Activated naive CD8-positive, alpha-beta T cell treated with anti-CD3 and anti-CD28 coated beads for 36 hours (primary cell): ENCODE measurements at regions not wholly inside any gene's neighbourhood (a gene's known extent, or its start where the extent isn't known, plus 50 kb on each side); places are given as distances from the start of the nearest gene placed in this dataset.

Source experiments
- DNase-seq: peaks from one replicate; pipeline ENCODE4 v3.0.0; 2021
- H3K27ac Mint-ChIP-seq: one replicate; pipeline ENCODE4 v1.8.0; 2022; ENCODE audit warnings: mild to moderate bottlenecking, moderate library complexity, mixed read lengths
- H3K27me3 Mint-ChIP-seq: one replicate; pipeline ENCODE4 v1.8.0; 2022; ENCODE audit warnings: mild to moderate bottlenecking, mixed read lengths
- H3K36me3 Mint-ChIP-seq: one replicate; pipeline ENCODE4 v1.8.0; 2021; ENCODE audit warnings: mild to moderate bottlenecking, mixed read lengths
- H3K4me1 Mint-ChIP-seq: one replicate; pipeline ENCODE4 v1.8.0; 2021; ENCODE audit warnings: mixed read lengths
- H3K4me3 Mint-ChIP-seq: one replicate; pipeline ENCODE4 v1.8.0; 2022; ENCODE audit warnings: mild to moderate bottlenecking, moderate library complexity, mixed read lengths
- H3K9me3 Mint-ChIP-seq: one replicate; pipeline ENCODE4 v1.8.0; 2022; ENCODE audit warnings: mixed read lengths

DNA sequence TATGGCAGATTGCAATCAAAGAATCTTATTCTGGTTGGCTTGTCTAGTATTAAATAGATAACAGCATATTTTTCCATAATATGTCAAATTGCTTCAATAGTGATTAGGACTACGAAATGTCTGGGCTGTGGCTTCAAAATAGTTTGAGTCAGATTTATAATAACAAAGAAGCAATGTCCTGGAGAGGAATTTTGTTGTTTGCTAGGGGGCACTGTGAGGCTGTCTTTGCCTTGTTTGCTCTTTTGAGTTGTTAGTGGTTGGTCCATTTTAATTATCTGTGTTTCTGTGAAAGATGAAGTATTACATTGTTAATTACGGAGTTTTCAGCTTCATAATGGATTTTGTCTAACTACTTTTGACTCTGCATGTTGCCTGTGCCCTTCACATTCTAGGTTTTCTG, 713.6 kb downstream of the TLE4 start:
- Mint-ChIP-seq H3K9me3 (peaks cover 1% of the 10 kb centered on the region), H3K4me3 (no peak overlapping the region), H3K27me3 (no peaks in the 10 kb centered on the region), H3K4me1 (no peaks in the 10 kb centered on the region), H3K27ac (no peak overlapping the region), H3K36me3 (no peaks in the 10 kb centered on the region)
- DNase-seq, result no peak

- Mint-ChIP-seq H3K4me1 (no peaks in the 10 kb centered on the region), H3K4me3 (no peak overlapping the region), H3K27me3 (peaks cover 3% of the 10 kb centered on the region), H3K36me3 (no peaks in the 10 kb centered on the region), H3K27ac (no peak overlapping the region), H3K9me3 (no peaks in the 10 kb centered on the region)
- no peak for DNase-seq
Observed at GRCh38 chr9:80282766-80283165, 711.0 kb downstream of the TLE4 start.

GRCh38 chr9:80259079-80259478, 687.3 kb downstream of the TLE4 start:
- DNase-seq, result no peak
- no peaks in the 10 kb centered on the region for H3K36me3 Mint-ChIP-seq
- H3K4me1 Mint-ChIP-seq, result no peaks in the 10 kb centered on the region
- no peaks in the 10 kb centered on the region for H3K27me3 Mint-ChIP-seq
- no peak overlapping the region for H3K27ac Mint-ChIP-seq
- no peak overlapping the region for H3K4me3 Mint-ChIP-seq
- H3K9me3 Mint-ChIP-seq, result peaks cover 12% of the 10 kb centered on the region

GRCh38 chr9:80251778-80252177, 680.0 kb downstream of the TLE4 start:
- no peaks in the 10 kb centered on the region for H3K27me3 Mint-ChIP-seq
- H3K4me3 Mint-ChIP-seq, result no peak overlapping the region
- peaks cover 7% of the 10 kb centered on the region for H3K9me3 Mint-ChIP-seq
- DNase-seq, result no peak
- H3K4me1 Mint-ChIP-seq, result no peaks in the 10 kb centered on the region
- H3K36me3 Mint-ChIP-seq, result no peaks in the 10 kb centered on the region
- H3K27ac Mint-ChIP-seq, result no peak overlapping the region

GRCh38 chr9:80242022-80242421, 670.3 kb downstream of the TLE4 start:
- Mint-ChIP-seq H3K4me1 (no peaks in the 10 kb centered on the region), H3K27me3 (no peaks in the 10 kb centered on the region), H3K27ac (no peak overlapping the region), H3K9me3 (no peaks in the 10 kb centered on the region), H3K36me3 (no peaks in the 10 kb centered on the region), H3K4me3 (no peak overlapping the region)
- DNase-seq, result no peak

DNA sequence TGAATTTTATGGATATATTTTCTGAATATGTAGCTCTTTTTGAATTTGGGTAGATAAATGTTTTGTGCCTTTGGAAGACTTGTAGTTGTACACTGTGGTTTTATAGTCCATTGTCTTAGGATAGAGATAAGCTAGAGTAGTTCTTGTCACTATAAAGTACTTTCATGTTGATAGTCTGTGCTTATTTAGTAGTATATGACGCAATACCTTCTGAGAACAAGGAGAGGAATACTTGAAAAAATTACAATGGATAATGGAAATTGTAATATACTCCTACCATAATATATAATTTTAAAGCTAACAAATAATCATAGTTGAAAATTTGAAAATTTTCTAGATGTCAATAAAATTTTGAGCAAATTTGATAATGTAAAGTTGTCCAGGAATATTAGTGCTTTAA, 664.0 kb downstream of the TLE4 start:
- Mint-ChIP-seq H3K9me3 (peaks cover 1% of the 10 kb centered on the region), H3K27ac (no peak overlapping the region), H3K4me1 (no peaks in the 10 kb centered on the region), H3K36me3 (no peaks in the 10 kb centered on the region), H3K4me3 (no peak overlapping the region), H3K27me3 (peaks cover 5% of the 10 kb centered on the region)
- DNase-seq, result no peak

GRCh38 chr9:80233906-80234305, 662.1 kb downstream of the TLE4 start:
- no peak overlapping the region for H3K27ac Mint-ChIP-seq
- H3K4me3 Mint-ChIP-seq, result no peak overlapping the region
- no peak for DNase-seq
- H3K36me3 Mint-ChIP-seq, result no peaks in the 10 kb centered on the region
- no peaks in the 10 kb centered on the region for H3K4me1 Mint-ChIP-seq
- H3K27me3 Mint-ChIP-seq, result peaks cover 8% of the 10 kb centered on the region
- H3K9me3 Mint-ChIP-seq, result peaks cover 5% of the 10 kb centered on the region

- no peak for DNase-seq
- Mint-ChIP-seq H3K27ac (no peak overlapping the region), H3K4me3 (no peak overlapping the region), H3K9me3 (peaks cover 5% of the 10 kb centered on the region), H3K36me3 (no peaks in the 10 kb centered on the region), H3K4me1 (no peaks in the 10 kb centered on the region), H3K27me3 (peaks cover 8% of the 10 kb centered on the region)
Observed at GRCh38 chr9:80233102-80233843, 661.5 kb downstream of the TLE4 start.

DNA sequence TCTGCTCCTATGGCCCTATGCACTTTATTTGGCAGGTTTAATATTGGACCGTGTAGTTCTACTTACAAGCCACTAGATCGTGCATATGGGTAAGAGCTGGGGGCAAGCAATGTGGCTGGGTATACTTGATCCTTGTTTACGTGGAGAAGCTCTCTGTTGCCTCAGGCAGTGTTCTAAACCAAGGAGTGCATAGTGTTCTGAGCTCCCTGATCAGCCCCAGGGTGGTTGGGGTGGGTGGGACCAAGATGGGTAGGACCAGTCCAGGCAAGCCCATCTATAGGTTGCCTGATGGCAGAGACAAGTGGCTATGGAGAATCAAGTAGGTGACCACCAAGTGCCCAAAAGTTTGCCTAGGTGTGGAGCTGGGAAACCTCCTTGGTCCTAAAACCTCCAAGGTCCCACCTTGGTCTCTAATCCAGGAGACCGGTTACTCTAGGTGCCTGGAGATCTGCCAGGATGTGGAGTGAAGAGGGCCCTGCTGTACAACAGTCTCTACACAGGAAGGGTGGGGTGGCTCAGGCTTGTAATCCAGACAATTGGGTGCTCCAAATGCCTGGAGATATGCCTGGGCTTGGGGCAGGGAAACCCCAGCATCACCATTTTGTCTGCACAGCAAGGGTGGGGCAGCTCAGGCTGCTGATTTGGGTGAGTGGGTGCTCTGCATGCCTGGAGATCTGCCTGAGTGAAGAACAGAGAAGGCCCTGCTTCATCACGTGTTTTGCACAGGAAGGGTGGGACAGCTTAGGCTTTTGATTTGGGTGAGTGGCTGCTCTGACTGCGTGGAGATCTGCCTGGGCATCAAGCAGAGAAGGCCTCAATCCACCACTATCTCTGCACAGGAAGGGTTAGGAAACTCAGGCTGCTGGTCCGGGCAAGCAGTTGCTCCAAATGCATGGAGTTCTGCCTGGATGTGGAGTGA, 659.8 kb downstream of the TLE4 start:
- H3K36me3 Mint-ChIP-seq, result no peaks in the 10 kb centered on the region
- H3K27me3 Mint-ChIP-seq, result peaks cover 8% of the 10 kb centered on the region
- no peak overlapping the region for H3K4me3 Mint-ChIP-seq
- no peaks in the 10 kb centered on the region for H3K4me1 Mint-ChIP-seq
- no peak overlapping the region for H3K27ac Mint-ChIP-seq
- peaks cover 5% of the 10 kb centered on the region for H3K9me3 Mint-ChIP-seq
- no peak for DNase-seq

- Mint-ChIP-seq H3K36me3 (no peaks in the 10 kb centered on the region), H3K9me3 (peaks cover 4% of the 10 kb centered on the region), H3K4me1 (no peaks in the 10 kb centered on the region), H3K4me3 (no peak overlapping the region), H3K27me3 (no peaks in the 10 kb centered on the region), H3K27ac (no peak overlapping the region)
- DNase-seq, result no peak
Observed at GRCh38 chr9:80223897-80224296, 652.1 kb downstream of the TLE4 start.

DNA sequence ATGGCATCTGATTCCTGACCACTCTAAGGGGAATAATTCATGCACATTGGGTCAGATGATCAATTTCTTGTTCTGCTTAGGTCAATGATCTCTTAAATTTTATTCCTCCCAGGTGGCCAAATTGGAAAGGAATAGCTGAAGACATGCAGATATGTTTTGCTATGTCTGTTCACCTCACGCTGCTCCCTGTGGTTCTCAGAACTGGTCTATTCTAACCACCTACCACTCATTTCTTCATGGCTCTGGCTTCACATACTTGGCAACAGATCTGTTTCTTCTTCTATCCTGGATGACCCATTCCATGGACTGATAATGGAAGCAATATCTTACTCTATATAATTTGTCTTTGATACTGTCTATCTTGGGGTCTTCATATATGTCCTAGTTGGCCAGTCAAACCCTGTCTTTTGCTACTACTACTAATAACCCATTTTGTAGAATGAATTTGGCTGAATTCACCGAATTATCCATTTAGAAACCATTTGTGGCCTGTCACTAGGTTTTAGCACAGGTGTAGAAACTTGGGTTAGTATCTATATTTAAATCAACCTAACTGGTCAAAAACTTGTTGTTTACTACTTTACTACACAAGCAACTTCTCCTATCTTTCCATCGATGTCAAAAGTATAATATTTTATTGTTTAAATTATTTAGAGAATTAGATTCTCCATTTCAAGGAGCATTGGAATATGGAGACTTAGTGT, 650.9 kb downstream of the TLE4 start:
- DNase-seq, result no peak
- Mint-ChIP-seq H3K4me1 (no peaks in the 10 kb centered on the region), H3K27me3 (no peaks in the 10 kb centered on the region), H3K27ac (no peak overlapping the region), H3K9me3 (peaks cover 4% of the 10 kb centered on the region), H3K36me3 (no peaks in the 10 kb centered on the region), H3K4me3 (no peak overlapping the region)

DNA sequence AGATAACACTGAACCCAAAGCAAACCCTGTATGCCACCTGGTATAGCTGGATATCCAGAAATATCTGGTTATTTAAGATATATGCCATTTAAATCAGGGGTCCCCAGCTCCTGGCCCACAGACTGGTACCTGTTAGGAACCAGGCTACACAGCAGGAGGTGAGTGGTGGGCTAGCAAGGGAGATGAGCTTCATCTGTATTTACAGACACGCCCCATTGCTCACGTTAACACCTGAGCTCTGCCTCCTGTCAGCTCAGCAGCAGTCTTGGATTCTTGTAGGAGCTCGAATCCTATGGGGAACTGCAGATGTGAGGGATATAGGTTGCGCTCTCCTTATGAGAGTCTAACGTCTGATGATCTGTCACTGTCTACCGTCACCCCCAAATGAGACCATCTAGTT, 646.6 kb downstream of the TLE4 start:
- Mint-ChIP-seq H3K9me3 (peaks cover under 1% of the 10 kb centered on the region), H3K36me3 (no peaks in the 10 kb centered on the region)

DNA sequence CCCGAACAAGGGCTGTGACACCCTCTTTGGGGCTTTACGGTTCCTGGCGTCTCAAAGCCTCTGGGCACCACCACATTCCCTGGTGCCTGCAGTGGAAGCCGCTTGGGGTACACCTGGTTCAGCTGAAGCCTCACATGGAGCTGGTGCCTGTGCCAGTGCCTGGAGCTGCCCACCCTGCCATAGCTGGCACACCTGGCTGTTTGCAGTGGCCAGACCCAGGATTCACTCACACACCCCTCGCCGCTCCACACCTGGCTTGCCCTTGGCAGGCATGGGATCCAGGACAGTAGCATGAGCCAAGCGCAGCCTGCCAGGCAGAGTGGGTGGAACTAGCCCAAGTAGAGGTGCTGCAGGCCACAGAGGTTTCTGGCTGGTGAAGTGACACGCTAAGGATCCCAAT, 641.8 kb downstream of the TLE4 start:
- no peak overlapping the region for H3K27ac Mint-ChIP-seq
- peaks cover 8% of the 10 kb centered on the region for H3K27me3 Mint-ChIP-seq
- no peaks in the 10 kb centered on the region for H3K4me1 Mint-ChIP-seq
- no peaks in the 10 kb centered on the region for H3K36me3 Mint-ChIP-seq
- H3K9me3 Mint-ChIP-seq, result peaks cover 13% of the 10 kb centered on the region
- H3K4me3 Mint-ChIP-seq, result no peak overlapping the region
- DNase-seq, result no peak

More for the DNA sequence above, 646.6 kb downstream of the TLE4 start:
- H3K4me1 Mint-ChIP-seq, result no peaks in the 10 kb centered on the region
- DNase-seq, result no peak
- no peak overlapping the region for H3K27ac Mint-ChIP-seq
- no peak overlapping the region for H3K4me3 Mint-ChIP-seq
- no peaks in the 10 kb centered on the region for H3K27me3 Mint-ChIP-seq

DNA sequence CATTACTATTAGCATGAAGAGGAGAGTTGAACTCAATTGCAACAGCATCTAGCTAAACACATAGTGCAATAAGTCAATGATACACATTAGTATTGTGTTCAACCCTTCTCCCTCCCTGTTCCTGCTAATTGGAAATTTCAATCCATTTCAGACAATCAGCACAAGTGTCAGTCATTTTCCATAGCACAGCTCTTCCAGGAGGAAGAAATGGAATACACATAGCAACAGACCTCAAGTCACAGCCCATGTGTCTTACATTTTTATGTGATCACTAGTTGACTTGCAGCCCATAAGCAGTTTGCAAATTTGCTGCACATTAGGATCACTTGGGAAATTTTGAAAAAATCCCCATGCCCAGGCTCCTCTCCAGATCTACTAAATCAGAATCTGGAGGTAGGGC, 636.9 kb downstream of the TLE4 start:
- no peak overlapping the region for H3K4me3 Mint-ChIP-seq
- no peaks in the 10 kb centered on the region for H3K4me1 Mint-ChIP-seq
- H3K9me3 Mint-ChIP-seq, result peaks cover 13% of the 10 kb centered on the region
- H3K36me3 Mint-ChIP-seq, result no peaks in the 10 kb centered on the region
- no peak for DNase-seq
- no peak overlapping the region for H3K27ac Mint-ChIP-seq
- H3K27me3 Mint-ChIP-seq, result peaks cover 10% of the 10 kb centered on the region

- no peak for DNase-seq
- H3K27me3 Mint-ChIP-seq, result peaks cover 7% of the 10 kb centered on the region
- no peak overlapping the region for H3K27ac Mint-ChIP-seq
- H3K36me3 Mint-ChIP-seq, result no peaks in the 10 kb centered on the region
- H3K4me1 Mint-ChIP-seq, result no peaks in the 10 kb centered on the region
- no peak overlapping the region for H3K4me3 Mint-ChIP-seq
- no peaks in the 10 kb centered on the region for H3K9me3 Mint-ChIP-seq
Observed at GRCh38 chr9:80204054-80204453, 632.3 kb downstream of the TLE4 start.
